Pancreas (tissue), 10 donors: ENCODE measurements at regions not wholly inside any gene's neighbourhood (a gene's known extent, or its start where the extent isn't known, plus 50 kb on each side); places are given as distances from the start of the nearest gene placed in this dataset.

Source experiments
- ATAC-seq, 4 donors: fragments of 200-7000 bp; cut with Tn5 transposase; one replicate each; pipeline versions ENCODE4 v1.8.0 to v1.9.1; 2020; ENCODE audit warnings: mild to moderate bottlenecking in 4 of 4, moderate library complexity in 4 of 4
- DNase-seq, 6 donors: peaks; one replicate each; pipeline ENCODE4 v3.0.0-alpha.2; 2020
- FAIRE-seq: peaks from 2 replicates; lab custom pipeline; 2012; peaks lifted over from hg19 to GRCh38; lab: Jason Lieb, UNC
- H3K27ac ChIP-seq, 4 donors: fragments of 200-600 bp; sonication (generic); 1 replicate in 3 of 4; 2 replicates in 1 of 4; pipeline versions ENCODE4 v1.5.0 to v1.8.0; 2020
- H3K27me3 ChIP-seq, 4 donors: fragments of 200-600 bp; one replicate each; pipeline ENCODE4 v1.8.0; 2021
- H3K36me3 ChIP-seq, 3 donors: fragments of 200-600 bp; sonication (generic) in 1 of 3; one replicate each; pipeline versions ENCODE4 v1.5.0 to v1.8.0; 2020 to 2021
- H3K4me1 ChIP-seq, 3 donors: fragments of 200-600 bp; one replicate each; pipeline ENCODE4 v1.8.0; 2021
- H3K4me3 ChIP-seq, 4 donors: fragments of 200-600 bp; sonication (generic) in 2 of 4; one replicate each; pipeline versions ENCODE4 v1.5.0 to v1.8.0; 2020 to 2021
- H3K9me3 ChIP-seq, 4 donors: fragments of 200-600 bp; one replicate each; pipeline ENCODE4 v1.8.0; 2021
- CTCF ChIP-seq, 4 donors: fragments of 200-600 bp; sonication (generic) in 3 of 4; IDR thresholded peaks; one replicate each; pipeline versions ENCODE4 v1.5.0 to v1.8.0; 2021; ENCODE audit warnings: antibody characterized with exemption in 4 of 4
- WGBS, 2 donors: extraction: QIAGEN DNeasy Blood & Tissue Kit; methylation state at CpG; one replicate each; pipeline ENCODE4 v1.1.7; 2013; 5-methylcytosine and 5-hydroxymethylcytosine counted together
- intact Hi-C, 3 donors: fragments of 100-400 bp; cut with DNase I; formaldehyde crosslinking; loops; one replicate each; pipeline versions ENCODE4 v1.11.1 to v1.14.2; 2022
- donor health status: healthy with polysubstance abuse.
- donor health status: DM: no; HTN: no; CAD: no; lungs with moderate emphysema.
- donor health status: DM: no; HTN: no; CAD: no.
- donor health status: control.
- donor health status: control.
- donor health status: Bipolar disorder and iron deficiency.
- donor health status: DM: yes; HTN: yes; CAD: no.
- donor health status: DM: no; HTN: no; CAD: no.
- donor health status: DM: no; HTN: no; CAD: no.
- donor health status: DM: yes; HTN: yes; CAD: no.

- no peaks in the 10 kb centered on the region for H3K36me3 ChIP-seq
- no peak for FAIRE-seq
- H3K4me3 ChIP-seq = no peak overlapping the region
- intact Hi-C loops = no loop called here
- H3K27me3 ChIP-seq = no peaks in the 10 kb centered on the region
- TF ChIP-seq CTCF (IDR thresholded peaks at IDR 0.05) = no peak
- no peak for ATAC-seq
- H3K4me1 ChIP-seq = no peaks in the 10 kb centered on the region
- H3K27ac ChIP-seq = no peak overlapping the region
- WGBS, 2 donors = 94 to 95% methylated on average over 1 of the region's 1 CpG
- no peak for DNase-seq
- no peaks in the 10 kb centered on the region for H3K9me3 ChIP-seq
Observed at GRCh38 chr13:84487752-84488151, 605.5 kb upstream of the SLITRK1 start.

- Histone ChIP-seq H3K9me3 (no peaks in the 10 kb centered on the region), H3K27ac (no peak overlapping the region), H3K4me3 (no peak overlapping the region), H3K4me1 (no peaks in the 10 kb centered on the region), H3K36me3 (no peaks in the 10 kb centered on the region), H3K27me3 (no peaks in the 10 kb centered on the region)
- no peak for TF ChIP-seq CTCF (IDR thresholded peaks at IDR 0.05)
- FAIRE-seq = no peak
- ATAC-seq = no peak
- 58 to 71% methylated on average over 1 of the region's 1 CpG for WGBS, 2 donors
- intact Hi-C loops = no loop called here
- DNase-seq = no peak
Observed at GRCh38 chr13:84481958-84482357, 599.7 kb upstream of the SLITRK1 start.

GRCh38 chr13:84479656-84480055 is 597.4 kb upstream of the SLITRK1 start:
- Histone ChIP-seq H3K4me3 (no peak overlapping the region), H3K4me1 (no peaks in the 10 kb centered on the region), H3K27ac (no peak overlapping the region), H3K27me3 (no peaks in the 10 kb centered on the region), H3K9me3 (no peaks in the 10 kb centered on the region), H3K36me3 (no peaks in the 10 kb centered on the region)
- no peak for TF ChIP-seq CTCF (IDR thresholded peaks at IDR 0.05)
- 64 to 74% methylated on average over 1 of the region's 1 CpG for WGBS, 2 donors
- no peak for DNase-seq
- FAIRE-seq = no peak
- intact Hi-C loops = no loop called here
- no peak for ATAC-seq

GRCh38 chr13:84470528-84470927 is 588.3 kb upstream of the SLITRK1 start:
- Histone ChIP-seq H3K4me3 (no peak overlapping the region), H3K36me3 (no peaks in the 10 kb centered on the region), H3K4me1 (no peaks in the 10 kb centered on the region), H3K27ac (no peak overlapping the region), H3K27me3 (no peaks in the 10 kb centered on the region), H3K9me3 (no peaks in the 10 kb centered on the region)
- no peak for TF ChIP-seq CTCF (IDR thresholded peaks at IDR 0.05)
- FAIRE-seq (peak; percentile 34), DNase-seq (no peak), ATAC-seq (no peak)
- intact Hi-C loops = no loop called here

GRCh38 chr13:84466461-84466860 is 584.2 kb upstream of the SLITRK1 start:
- Histone ChIP-seq H3K4me3 (no peak overlapping the region), H3K27me3 (no peaks in the 10 kb centered on the region), H3K36me3 (no peaks in the 10 kb centered on the region), H3K4me1 (no peaks in the 10 kb centered on the region), H3K27ac (no peak overlapping the region), H3K9me3 (no peaks in the 10 kb centered on the region)
- no peak for FAIRE-seq
- no peak for TF ChIP-seq CTCF (IDR thresholded peaks at IDR 0.05)
- no peak for ATAC-seq
- intact Hi-C loops = no loop called here
- no peak for DNase-seq
